PC-3 (cell line): ENCODE measurements at regions not wholly inside any gene's neighbourhood (a gene's known extent, or its start where the extent isn't known, plus 50 kb on each side); places are given as distances from the start of the nearest gene placed in this dataset.
A peak's percentile ranks its signal among the peaks of the same experiment; 100 is the strongest.

Experiments
- ATAC-seq: fragments of 200-7000 bp; cut with Tn5 transposase; 2 replicates; pipeline ENCODE4 v1.9.1; 2020; ENCODE audit warnings: mild to moderate bottlenecking, moderate library complexity
- BruUV-seq: library from RNA; stranded (reverse); fragments of 400-500 nt; replicated peaks from 2 replicates; lab custom pipeline; 2021; lab: Mats Ljungman, UMichigan
- CTCF ChIA-PET: fragments of 300-600 bp; sonication (Branson Sonifier 250); formaldehyde crosslinking; loops from one replicate; lab custom pipeline; 2022; ENCODE audit warnings: antibody characterized with exemption; lab: Charles Lee
- POLR2A ChIA-PET: fragments of 300-600 bp; sonication (Branson Sonifier 250); formaldehyde crosslinking; loops from one replicate; lab custom pipeline; 2022; ENCODE audit warnings: antibody characterized with exemption; ENCODE audit not compliant: unreplicated experiment; lab: Charles Lee
- DNase-seq: peaks from one replicate; pipeline ENCODE4 v3.0.0-alpha.2; 2015
- H2AFZ ChIP-seq: fragments of 300-600 bp; sonication (generic); 2 replicates; pipeline ENCODE4 v1.6.0; 2016; ENCODE audit warnings: antibody characterized with exemption, low read length
- H3F3A ChIP-seq: fragments of 300-600 bp; sonication (generic); one replicate; pipeline ENCODE4 v1.6.0; 2017; ENCODE audit warnings: antibody characterized with exemption, low read length, control low read depth, mild to moderate bottlenecking; ENCODE audit not compliant: unreplicated experiment
- H3K27ac ChIP-seq: fragments of 300-600 bp; sonication (generic); 2 replicates; pipeline ENCODE4 v1.5.1; 2016; ENCODE audit warnings: mild to moderate bottlenecking, low read length
- H3K27me3 ChIP-seq: fragments of 300-600 bp; sonication (generic); 2 replicates; pipeline ENCODE4 v1.6.1; 2016; ENCODE audit warnings: low read length, mixed read lengths
- H3K36me3 ChIP-seq: fragments of 300-600 bp; sonication (generic); 2 replicates; pipeline ENCODE4 v1.6.1; 2016; ENCODE audit warnings: low read depth, mixed run types, low read length, mixed read lengths
- H3K4me1 ChIP-seq: fragments of 300-600 bp; sonication (generic); 2 replicates; pipeline ENCODE4 v1.5.1; 2016; ENCODE audit warnings: low read length; ENCODE audit not compliant: insufficient read depth
- H3K4me2 ChIP-seq: fragments of 300-600 bp; sonication (generic); 2 replicates; pipeline ENCODE4 v1.6.0; 2016; ENCODE audit warnings: low read length
- H3K4me3 ChIP-seq: fragments of 300-600 bp; sonication (generic); 2 replicates; pipeline ENCODE4 v1.5.1; 2016; ENCODE audit warnings: mild to moderate bottlenecking, low read length, mixed read lengths
- H3K79me2 ChIP-seq: fragments of 300-600 bp; sonication (generic); 2 replicates; pipeline ENCODE4 v1.6.1; 2017; ENCODE audit warnings: low read length, mixed read lengths
- H3K9ac ChIP-seq: fragments of 300-600 bp; sonication (generic); 2 replicates; pipeline ENCODE4 v1.6.0; 2016; ENCODE audit warnings: mild to moderate bottlenecking, low read length
- H3K9me2 ChIP-seq: fragments of 300-600 bp; sonication (generic); replicated peaks from 2 replicates; pipeline ENCODE4 v1.6.1; 2016; ENCODE audit warnings: mixed run types, low read length, mixed read lengths
- H3K9me3 ChIP-seq: fragments of 300-600 bp; sonication (generic); 2 replicates; pipeline ENCODE4 v1.6.1; 2016; ENCODE audit warnings: low read length, mixed read lengths
- H4K20me1 ChIP-seq: fragments of 300-600 bp; sonication (generic); 2 replicates; pipeline ENCODE4 v1.6.1; 2016; ENCODE audit warnings: low read length, mixed read lengths
- EZH2 ChIP-seq: fragments of 300-600 bp; sonication (generic); IDR thresholded peaks from one replicate; pipeline ENCODE4 v1.6.1; 2017; ENCODE audit warnings: antibody characterized with exemption, mild to moderate bottlenecking, low read length; ENCODE audit not compliant: unreplicated experiment
- EZH2phosphoT487 ChIP-seq: fragments of 300-600 bp; sonication (generic); IDR thresholded peaks from 2 replicates; pipeline ENCODE4 v1.6.1; 2018; ENCODE audit warnings: mild to moderate bottlenecking, antibody characterized with exemption, low read length, borderline replicate concordance
- intact Hi-C: fragments of 100-400 bp; cut with micrococcal nuclease; formaldehyde crosslinking; loops from 2 replicates; pipeline ENCODE4 v1.9.0; 2023
- TF ChIP-seq, protein P1 (sequence below): fragments of 300-600 bp; sonication (generic); conservative IDR thresholded peaks from 2 replicates; pipeline ENCODE4 v1.5.1; 2017; ENCODE audit warnings: antibody characterized with exemption, low read depth, mild to moderate bottlenecking, low read length

DNA sequence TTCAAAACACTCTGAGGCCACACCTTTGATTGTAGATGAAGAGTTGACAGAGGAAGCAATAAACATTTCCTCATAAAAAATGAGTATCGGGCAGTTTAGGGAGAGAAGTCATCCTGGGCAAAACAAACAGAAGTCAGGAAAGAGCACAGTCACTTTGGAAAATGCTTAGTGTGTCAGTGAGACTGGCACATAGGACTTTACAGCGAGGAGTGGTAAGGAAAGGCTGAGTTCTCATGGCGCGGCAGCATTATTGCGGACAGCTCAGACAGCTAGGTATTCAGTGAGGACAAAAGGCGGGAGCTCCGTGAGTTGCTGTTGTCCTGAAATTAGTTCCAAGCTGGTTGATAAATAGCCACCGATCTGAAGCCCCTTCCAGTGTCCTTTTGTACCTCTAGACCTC is 229.9 kb downstream of the SNAPC1 start:
- ChIA-PET CTCF (interaction anchor here (0.5 to 1.6 kb wide), 2 partner anchors 115 to 134 kb away, joined by 3 to 9 read pairs; no protein-coding TSS in a partner anchor), POLR2A (interaction anchor here (0.5 to 1.0 kb wide), 6 partner anchors 11 to 230 kb away, joined by 3 to 6 read pairs (median 3); partner anchors contain the start of gene SNAPC1)
- intact Hi-C loops, result loop anchor here (1.0 to 5.0 kb wide), 8 partner anchors 10 to 230 kb away; partner anchors contain the start of gene SNAPC1
- Histone ChIP-seq H3K9me3 (no peaks in the 10 kb centered on the region), H3K27ac (peak overlapping the region; percentile 98), H3K36me3 (no peaks in the 10 kb centered on the region), H2AFZ (peak overlapping the region; percentile 42), H3K27me3 (no peaks in the 10 kb centered on the region), H3K79me2 (peaks cover 20% of the 10 kb centered on the region; the same call in 1 of the 2 replicates), H3K9ac (peak overlapping the region; percentile 93), H4K20me1 (no peaks in the 10 kb centered on the region), H3K9me2 (no peaks in the 10 kb centered on the region), H3K4me1 (peaks cover 35% of the 10 kb centered on the region), H3F3A (peaks cover 8% of the 10 kb centered on the region), H3K4me2 (peak overlapping the region; percentile 87), H3K4me3 (peak overlapping the region; percentile 59)
- ATAC-seq, result peak; percentile 97
- TF ChIP-seq, protein P1, sequence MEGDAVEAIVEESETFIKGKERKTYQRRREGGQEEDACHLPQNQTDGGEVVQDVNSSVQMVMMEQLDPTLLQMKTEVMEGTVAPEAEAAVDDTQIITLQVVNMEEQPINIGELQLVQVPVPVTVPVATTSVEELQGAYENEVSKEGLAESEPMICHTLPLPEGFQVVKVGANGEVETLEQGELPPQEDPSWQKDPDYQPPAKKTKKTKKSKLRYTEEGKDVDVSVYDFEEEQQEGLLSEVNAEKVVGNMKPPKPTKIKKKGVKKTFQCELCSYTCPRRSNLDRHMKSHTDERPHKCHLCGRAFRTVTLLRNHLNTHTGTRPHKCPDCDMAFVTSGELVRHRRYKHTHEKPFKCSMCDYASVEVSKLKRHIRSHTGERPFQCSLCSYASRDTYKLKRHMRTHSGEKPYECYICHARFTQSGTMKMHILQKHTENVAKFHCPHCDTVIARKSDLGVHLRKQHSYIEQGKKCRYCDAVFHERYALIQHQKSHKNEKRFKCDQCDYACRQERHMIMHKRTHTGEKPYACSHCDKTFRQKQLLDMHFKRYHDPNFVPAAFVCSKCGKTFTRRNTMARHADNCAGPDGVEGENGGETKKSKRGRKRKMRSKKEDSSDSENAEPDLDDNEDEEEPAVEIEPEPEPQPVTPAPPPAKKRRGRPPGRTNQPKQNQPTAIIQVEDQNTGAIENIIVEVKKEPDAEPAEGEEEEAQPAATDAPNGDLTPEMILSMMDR, result no peak
- TF ChIP-seq EZH2 (no peak), EZH2phosphoT487 (no peak)
- BruUV-seq, result no TSS peak
- peak; percentile 97 for DNase-seq

DNA sequence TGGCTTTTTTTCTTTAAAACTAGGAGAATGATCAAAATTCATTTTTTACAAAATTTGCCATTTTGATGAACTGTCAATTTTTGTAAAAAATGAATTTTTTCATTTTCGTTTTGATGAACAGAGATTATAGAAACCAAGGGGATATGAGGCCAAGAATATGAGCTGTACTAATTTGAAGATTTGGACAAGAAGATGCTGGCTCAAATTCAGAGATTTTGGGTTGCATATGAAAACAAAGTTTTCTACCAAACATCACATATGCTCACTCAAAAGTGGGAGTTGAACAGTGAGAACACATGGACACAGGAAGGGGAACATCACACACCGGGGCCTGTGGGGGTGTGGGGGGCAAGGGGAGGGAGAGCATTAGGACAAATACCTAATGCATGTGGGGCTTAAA is 230.7 kb downstream of the SNAPC1 start:
- POLR2A ChIA-PET, result interaction anchor here (1.0 kb wide), 2 partner anchors 65 to 231 kb away, joined by 3 to 6 read pairs; partner anchors contain the start of gene SNAPC1
- peaks cover 8% of the 10 kb centered on the region for H3F3A ChIP-seq

More for the DNA sequence above, 230.7 kb downstream of the SNAPC1 start:
- Histone ChIP-seq H3K9ac (peak overlapping the region; percentile 93), H2AFZ (no peak overlapping the region), H4K20me1 (no peaks in the 10 kb centered on the region), H3K4me3 (peak overlapping the region; percentile 59), H3K9me2 (no peaks in the 10 kb centered on the region), H3K9me3 (no peaks in the 10 kb centered on the region), H3K4me2 (peak overlapping the region; percentile 87), H3K27me3 (no peaks in the 10 kb centered on the region), H3K4me1 (peaks cover 40% of the 10 kb centered on the region), H3K27ac (peak overlapping the region; percentile 98), H3K36me3 (no peaks in the 10 kb centered on the region), H3K79me2 (peaks cover 20% of the 10 kb centered on the region; the same call in 1 of the 2 replicates)
- intact Hi-C loops, result loop anchor here (1.0 to 5.0 kb wide), 8 partner anchors 9 to 231 kb away; partner anchors contain the start of gene SNAPC1
- CTCF ChIA-PET, result no interaction called here
- TF ChIP-seq, protein P1, result no peak
- no peak for TF ChIP-seq EZH2phosphoT487
- no peak for TF ChIP-seq EZH2
- BruUV-seq, result no TSS peak
- DNase-seq, result no peak
- ATAC-seq, result no peak
